HL-60 (cell line): ENCODE measurements at regions not wholly inside any gene's neighbourhood (a gene's known extent, or its start where the extent isn't known, plus 50 kb on each side); places are given as distances from the start of the nearest gene placed in this dataset.
"Not testable (repeated sequence)": the region's sequence is repeated elsewhere in the genome, so short reads cannot be mapped to it uniquely, and the experiment has no call there.

ENCODE experiments used
- DNase-seq, 2 experiments: peaks; one replicate each; pipeline ENCODE4 v3.0.0-alpha.2; 2010 to 2020; ENCODE audit warnings: low read depth in 1 of 2, low spot score in 1 of 2
- H3K27ac ChIP-seq: fragments of 250-450 bp; sonication (Bioruptor Pico); replicated peaks from 2 replicates; pipeline ENCODE4 v1.5.1; 2020; ENCODE audit warnings: mild to moderate bottlenecking, moderate library complexity
- H3K27me3 ChIP-seq: fragments of 250-450 bp; sonication (Bioruptor Pico); 2 replicates; pipeline ENCODE4 v1.5.1; 2021; ENCODE audit warnings: mild to moderate bottlenecking, moderate library complexity; ENCODE audit not compliant: insufficient read depth, poor library complexity, severe bottlenecking
- H3K4me3 ChIP-seq: replicated peaks from 2 replicates; pipeline ENCODE4 v1.5.1; 2011; ENCODE audit warnings: mild to moderate bottlenecking, control low read depth, low read length; ENCODE audit not compliant: insufficient read depth

DNA sequence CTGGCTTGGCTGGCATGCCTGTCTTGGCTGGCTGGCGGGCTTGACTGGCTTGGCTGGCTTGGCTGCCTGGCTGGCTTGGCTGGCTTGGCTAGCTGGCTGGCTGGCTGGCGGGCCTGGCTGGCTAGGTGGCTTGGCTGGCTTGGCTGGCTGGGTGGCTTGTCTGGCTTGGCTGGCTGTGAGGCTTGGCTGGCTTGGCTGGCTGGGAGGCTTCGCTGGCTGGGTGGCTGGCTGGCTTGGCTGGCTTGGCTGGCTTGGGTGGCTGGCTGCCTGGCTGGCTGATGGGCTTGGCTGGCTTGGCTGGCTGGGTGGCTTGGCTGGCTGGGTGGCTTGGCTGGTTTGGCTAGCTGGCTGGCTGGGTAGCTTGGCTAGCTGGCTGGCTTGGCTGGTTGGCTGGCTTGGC, 2827.9 kb downstream of the RPIA start:
- not testable (repeated sequence) for H3K4me3 ChIP-seq, H3K27ac ChIP-seq, H3K27me3 ChIP-seq, DNase-seq

DNA sequence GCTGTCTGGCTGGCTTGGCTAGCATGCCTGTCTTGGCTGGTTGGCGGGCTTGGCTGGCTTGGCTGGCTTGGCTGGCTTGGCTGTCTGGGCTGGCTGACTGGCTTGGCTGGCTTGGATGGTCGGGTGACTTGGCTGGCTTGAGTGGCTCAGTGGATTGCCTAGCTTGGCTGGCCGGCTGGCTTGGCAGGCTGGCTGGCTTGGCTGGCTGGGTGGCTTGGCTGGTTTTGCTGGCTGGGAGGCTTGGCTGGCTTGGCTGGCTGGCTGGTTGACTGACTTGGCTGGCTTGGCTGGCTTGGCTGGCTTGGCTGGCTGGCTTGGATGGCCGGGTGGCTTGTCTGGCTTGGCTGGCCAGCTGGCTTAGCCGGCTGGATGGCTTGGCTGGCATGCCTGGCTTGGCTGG, 2828.4 kb downstream of the RPIA start:
- H3K27me3 ChIP-seq, H3K4me3 ChIP-seq, DNase-seq, H3K27ac ChIP-seq: not testable (repeated sequence)

DNA sequence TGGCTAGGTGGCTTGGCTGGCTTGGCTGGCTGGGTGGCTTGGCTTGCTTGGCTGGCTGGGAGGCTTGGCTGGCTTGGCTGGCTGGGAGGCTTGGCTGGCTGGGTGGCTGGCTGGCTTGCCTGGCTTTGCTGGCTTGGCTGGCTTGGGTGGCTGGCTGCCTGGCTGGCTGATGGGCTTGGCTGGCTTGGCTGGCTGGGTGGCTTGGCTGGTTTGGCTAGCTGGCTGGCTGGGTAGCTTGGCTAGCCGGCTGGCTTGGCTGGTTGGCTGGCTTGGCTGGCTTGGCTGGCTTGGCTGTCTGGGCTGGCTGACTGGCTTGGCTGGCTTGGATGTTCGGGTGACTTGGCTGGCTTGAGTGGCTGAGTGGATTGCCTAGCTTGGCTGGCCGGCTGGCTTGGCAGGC, 2829.1 kb downstream of the RPIA start:
- H3K27ac ChIP-seq, DNase-seq, H3K4me3 ChIP-seq, H3K27me3 ChIP-seq: not testable (repeated sequence)

DNA sequence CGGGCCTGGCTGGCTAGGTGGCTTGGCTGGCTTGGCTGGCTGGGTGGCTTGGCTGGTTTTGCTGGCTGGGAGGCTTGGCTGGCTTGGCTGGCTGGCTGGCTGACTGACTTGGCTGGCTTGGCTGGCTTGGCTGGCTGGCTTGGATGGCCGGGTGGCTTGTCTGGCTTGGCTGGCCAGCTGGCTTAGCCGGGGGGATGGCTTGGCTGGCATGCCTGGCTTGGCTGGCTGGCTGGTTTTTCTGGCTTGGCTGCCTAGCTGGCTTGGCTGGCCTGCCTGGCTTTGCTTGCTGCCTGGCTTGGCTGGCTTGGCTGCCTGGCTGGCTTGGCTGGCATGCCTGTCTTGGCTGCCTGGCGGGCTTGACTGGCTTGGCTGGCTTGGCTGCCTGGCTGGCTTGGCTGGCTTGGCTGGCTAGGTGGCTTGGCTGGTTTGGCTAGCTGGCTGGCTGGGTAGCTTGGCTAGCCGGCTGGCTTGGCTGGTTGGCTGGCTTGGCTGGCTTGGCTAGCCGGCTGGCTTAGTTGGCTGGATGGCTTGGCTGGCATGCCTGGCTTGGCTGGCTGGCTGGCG, 2829.6 kb downstream of the RPIA start:
- not testable (repeated sequence) for DNase-seq, H3K27me3 ChIP-seq, H3K27ac ChIP-seq, H3K4me3 ChIP-seq

DNA sequence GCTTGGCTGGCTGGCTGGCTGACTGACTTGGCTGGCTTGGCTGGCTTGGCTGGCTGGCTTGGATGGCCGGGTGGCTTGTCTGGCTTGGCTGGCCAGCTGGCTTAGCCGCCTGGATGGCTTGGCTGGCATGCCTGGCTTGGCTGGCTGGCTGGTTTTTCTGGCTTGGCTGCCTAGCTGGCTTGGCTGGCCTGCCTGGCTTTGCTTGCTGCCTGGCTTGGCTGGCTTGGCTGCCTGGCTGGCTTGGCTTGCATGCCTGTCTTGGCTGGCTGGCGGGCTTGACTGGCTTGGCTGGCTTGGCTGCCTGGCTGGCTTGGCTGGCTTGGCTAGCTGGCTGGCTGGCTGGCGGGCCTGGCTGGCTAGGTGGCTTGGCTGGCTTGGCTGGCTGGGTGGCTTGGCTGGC, 2830.5 kb downstream of the RPIA start:
- not testable (repeated sequence) for DNase-seq, H3K27me3 ChIP-seq, H3K27ac ChIP-seq, H3K4me3 ChIP-seq

DNA sequence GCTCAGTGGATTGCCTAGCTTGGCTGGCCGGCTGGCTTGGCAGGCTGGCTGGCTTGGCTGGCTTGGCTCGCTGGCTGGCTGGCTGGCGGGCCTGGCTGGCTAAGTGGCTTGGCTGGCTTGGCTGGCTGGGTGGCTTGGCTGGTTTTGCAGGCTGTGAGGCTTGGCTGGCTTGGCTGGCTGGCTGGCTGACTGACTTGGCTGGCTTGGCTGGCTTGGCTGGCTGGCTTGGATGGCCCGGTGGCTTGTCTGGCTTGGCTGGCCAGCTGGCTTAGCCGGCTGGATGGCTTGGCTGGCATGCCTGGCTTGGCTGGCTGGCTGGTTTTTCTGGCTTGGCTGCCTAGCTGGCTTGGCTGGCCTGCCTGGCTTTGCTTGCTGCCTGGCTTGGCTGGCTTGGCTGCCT, 2831.4 kb downstream of the RPIA start:
- not testable (repeated sequence) for DNase-seq, H3K27ac ChIP-seq, H3K27me3 ChIP-seq, H3K4me3 ChIP-seq

DNA sequence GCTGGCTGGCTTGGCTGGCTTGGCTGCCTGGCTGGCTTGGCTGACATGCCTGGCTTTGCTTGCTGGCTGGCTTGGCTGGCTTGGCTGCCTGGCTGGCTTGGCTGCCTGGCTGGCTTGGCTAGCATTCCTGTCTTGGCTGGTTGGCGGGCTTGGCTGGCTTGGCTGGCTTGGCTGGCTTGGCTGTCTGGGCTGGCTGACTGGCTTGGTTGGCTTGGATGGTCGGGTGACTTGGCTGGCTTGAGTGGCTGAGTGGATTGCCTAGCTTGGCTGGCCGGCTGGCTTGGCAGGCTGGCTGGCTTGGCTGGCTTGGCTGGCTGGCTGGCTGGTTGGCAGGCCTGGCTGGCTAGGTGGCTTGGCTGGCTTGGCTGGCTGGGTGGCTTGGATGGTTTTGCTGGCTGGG, 2832.3 kb downstream of the RPIA start:
- H3K27me3 ChIP-seq, H3K27ac ChIP-seq, DNase-seq: not testable (repeated sequence)

DNA sequence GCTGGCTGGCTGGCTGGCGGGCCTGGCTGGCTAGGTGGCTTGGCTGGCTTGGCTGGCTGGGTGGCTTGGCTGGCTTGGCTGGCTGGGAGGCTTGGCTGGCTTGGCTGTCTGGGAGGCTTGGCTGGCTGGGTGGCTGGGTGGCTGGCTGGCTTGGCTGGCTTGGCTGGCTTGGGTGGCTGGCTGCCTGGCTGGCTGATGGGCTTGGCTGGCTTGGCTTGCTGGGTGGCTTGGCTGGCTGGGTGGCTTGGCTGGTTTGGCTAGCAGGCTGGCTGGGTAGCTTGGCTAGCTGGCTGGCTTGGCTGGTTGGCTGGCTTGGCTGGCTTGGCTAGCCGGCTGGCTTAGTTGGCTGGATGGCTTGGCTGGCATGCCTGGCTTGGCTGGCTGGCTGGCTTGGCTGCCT, 2834.1 kb downstream of the RPIA start:
- not testable (repeated sequence) for H3K27me3 ChIP-seq, DNase-seq, H3K27ac ChIP-seq, H3K4me3 ChIP-seq

More for the DNA sequence above, 2832.3 kb downstream of the RPIA start:
- H3K4me3 ChIP-seq, result not testable (repeated sequence)

DNA sequence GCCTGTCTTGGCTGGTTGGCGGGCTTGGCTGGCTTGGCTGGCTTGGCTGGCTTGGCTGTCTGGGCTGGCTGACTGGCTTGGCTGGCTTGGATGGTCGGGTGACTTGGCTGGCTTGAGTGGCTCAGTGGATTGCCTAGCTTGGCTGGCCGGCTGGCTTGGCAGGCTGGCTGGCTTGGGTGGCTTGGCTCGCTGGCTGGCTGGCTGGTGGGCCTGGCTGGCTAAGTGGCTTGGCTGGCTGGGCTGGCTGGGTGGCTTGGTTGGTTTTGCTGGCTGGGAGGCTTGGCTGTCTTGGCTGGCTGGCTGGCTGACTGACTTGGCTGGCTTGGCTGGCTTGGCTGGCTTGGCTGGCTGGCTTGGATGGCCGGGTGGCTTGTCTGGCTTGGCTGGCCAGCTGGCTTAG, 2834.6 kb downstream of the RPIA start:
- not testable (repeated sequence) for H3K4me3 ChIP-seq, H3K27ac ChIP-seq, H3K27me3 ChIP-seq, DNase-seq

DNA sequence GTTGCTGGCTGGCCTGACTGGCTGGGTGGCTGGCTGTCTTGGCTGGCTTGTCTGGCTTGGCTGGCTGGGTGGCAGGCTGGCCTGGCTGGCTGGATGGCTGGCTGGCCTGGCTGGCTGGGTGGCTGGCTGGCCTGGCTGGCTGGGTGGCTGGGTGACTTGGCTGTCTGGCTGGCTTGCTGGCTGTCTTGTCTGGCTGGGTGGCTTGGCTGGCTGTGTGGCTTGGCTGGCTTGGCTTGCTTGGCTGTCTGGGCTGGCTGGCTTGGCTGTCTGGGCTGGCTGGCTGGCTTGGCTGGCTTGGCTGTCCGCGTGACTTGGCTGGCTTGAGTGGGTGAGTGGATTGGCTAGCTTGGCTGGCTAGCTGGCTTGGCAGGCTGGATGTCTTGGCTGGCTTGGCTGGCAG, 2835.6 kb downstream of the RPIA start:
- H3K27ac ChIP-seq, H3K4me3 ChIP-seq, DNase-seq, H3K27me3 ChIP-seq: not testable (repeated sequence)

DNA sequence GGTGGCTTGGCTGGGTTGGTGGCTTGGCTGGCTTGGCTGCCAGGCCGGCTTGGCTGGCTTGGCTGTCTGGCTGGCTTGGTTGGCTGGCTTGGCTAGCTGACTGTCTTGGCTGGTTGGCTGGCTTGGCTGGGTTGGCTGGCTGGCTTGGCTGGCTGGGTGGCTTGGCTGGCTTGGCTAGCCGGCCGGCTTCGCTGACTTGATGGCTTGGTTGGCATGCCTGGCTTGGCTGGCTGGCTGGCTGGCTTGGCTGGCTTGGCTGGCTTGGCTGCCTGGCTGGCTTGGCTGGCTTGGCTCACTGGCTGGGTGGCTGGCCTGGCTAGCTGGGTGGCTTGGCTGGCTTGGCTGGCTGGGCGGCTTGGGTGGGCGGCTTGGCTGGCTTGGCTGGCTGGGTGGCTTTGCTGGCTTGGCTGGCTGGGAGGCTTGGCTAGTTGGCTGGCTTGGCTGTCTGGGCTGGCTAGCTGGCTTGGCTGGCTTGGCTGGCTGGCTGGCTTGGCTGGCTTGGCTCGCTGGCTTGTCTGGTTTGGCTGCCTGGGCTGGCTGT, 2836.1 kb downstream of the RPIA start:
- not testable (repeated sequence) for H3K27ac ChIP-seq, H3K27me3 ChIP-seq, H3K4me3 ChIP-seq, DNase-seq

DNA sequence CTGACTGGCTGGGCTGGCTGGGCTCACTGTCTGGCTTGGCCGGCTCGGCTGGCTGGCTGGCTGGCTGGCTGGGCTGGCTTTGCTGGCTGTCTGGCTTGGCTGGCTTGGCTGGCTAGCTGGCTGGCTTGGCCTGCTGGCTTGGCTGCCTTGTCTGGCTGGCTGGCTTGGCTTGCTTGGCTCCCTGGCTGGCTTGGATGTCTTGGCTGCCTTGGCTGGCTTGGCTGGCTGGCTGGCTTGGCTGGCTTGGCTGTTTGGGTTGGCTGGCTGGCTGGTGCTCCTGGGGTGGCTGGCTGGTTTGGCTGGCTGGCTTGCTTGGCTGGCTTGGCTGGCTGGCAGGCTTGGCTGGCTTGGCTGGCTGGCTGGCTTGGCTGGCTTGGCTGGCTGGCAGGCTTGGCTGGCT, 2836.9 kb downstream of the RPIA start:
- H3K4me3 ChIP-seq, H3K27me3 ChIP-seq, H3K27ac ChIP-seq, DNase-seq: not testable (repeated sequence)

DNA sequence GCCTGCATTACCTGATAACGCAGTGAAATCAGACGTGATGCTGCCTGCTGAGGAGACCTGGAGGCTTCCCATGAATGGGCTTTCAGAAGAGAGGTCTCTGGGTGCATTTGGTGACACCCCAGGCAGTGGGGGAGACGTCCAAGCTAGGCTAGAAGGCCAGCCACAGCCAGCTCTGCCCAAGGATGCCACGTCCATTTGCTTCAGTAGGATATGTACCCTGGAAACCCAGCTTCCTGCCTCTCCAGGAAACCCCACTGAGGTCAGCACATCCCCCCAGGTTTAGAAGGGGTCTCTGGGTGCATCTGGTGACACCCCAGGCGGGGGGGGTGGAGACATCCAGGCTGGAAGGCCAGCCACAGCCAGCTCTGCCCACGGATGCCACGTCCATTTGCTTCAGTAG, 2844.6 kb downstream of the RPIA start:
- H3K27ac ChIP-seq, H3K27me3 ChIP-seq, H3K4me3 ChIP-seq, DNase-seq: not testable (repeated sequence)

DNA sequence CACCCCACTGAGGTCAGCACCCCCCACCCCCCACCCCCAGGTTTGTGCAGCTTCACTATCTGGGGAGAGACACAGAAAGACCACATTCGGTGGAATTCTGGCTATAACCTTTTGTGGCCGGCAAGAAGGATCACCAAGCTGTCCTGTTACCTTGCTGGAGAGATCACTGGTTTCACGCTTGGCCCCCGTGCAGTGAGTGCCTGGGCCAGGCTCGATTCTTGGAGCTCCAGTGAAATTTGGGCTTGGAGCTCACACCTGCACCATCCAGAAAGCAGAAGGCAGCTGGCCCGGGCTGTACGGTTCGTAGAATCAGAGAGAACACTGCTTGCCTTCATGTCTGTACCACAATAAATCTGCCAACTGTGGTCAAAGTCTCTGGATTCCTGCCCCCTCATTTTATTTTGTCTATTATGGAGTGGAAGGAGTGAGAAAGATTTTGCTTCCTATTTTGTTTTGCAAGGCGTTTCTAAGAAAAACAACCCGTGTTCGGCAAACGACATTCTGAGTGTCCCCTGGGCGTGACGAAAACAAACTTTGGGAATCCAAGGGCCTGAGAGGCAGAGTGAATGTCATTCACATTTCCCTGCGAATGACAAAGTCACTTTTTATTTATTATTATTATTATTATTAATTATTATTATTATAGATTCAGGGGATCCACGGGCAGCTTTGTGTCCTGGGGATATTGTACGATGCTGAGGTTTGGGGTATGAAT, 2845.2 kb downstream of the RPIA start:
- not testable (repeated sequence) for DNase-seq, H3K27ac ChIP-seq, H3K4me3 ChIP-seq, H3K27me3 ChIP-seq

DNA sequence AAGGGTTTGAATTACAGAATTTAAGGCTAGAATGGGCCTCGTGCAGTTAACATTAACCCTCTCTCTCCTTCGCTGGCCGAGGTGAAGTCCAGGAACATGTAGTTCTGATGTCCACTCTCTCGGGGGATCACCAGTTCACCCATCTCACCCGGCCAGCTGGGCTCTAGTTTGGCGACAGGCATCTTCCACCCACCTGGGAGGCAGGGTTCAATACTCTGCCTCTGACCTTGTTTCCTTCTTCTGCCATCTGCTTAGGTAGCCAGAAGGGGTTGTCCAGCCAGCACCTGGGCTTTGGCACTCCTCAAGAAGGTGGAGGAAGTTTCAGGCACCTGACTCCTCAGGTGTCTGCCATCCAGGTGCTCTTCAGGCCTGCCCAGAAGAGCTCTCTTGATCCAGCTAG, 2857.8 kb downstream of the RPIA start:
- H3K27ac ChIP-seq, result not testable (repeated sequence)

More for the DNA sequence above, 2857.8 kb downstream of the RPIA start:
- not testable (repeated sequence) for H3K27me3 ChIP-seq, DNase-seq, H3K4me3 ChIP-seq
